Caco-2 (cell line): ENCODE measurements at regions not wholly inside any gene's neighbourhood (a gene's known extent, or its start where the extent isn't known, plus 50 kb on each side); places are given as distances from the start of the nearest gene placed in this dataset.

Source experiments
- BruUV-seq: library from RNA; stranded (reverse); fragments of 400-500 nt; replicated peaks from 2 replicates; lab custom pipeline; 2021; lab: Mats Ljungman, UMichigan
- CTCF ChIA-PET: fragments of 300-600 bp; sonication (Branson Sonifier 250); formaldehyde crosslinking; loops from one replicate; lab custom pipeline; 2022; ENCODE audit warnings: antibody characterized with exemption; lab: Charles Lee
- POLR2A ChIA-PET: fragments of 300-600 bp; sonication (Branson Sonifier 250); formaldehyde crosslinking; loops from one replicate; lab custom pipeline; 2022; ENCODE audit warnings: antibody characterized with exemption; lab: Charles Lee
- DNase-seq, 2 experiments: peaks; one replicate each; pipeline versions ENCODE4 v3.0.0 to v3.0.0-alpha.2; 2020 to 2022
- H3K27me3 ChIP-seq: replicated peaks from 2 replicates; pipeline ENCODE4 v1.6.0; 2011; ENCODE audit warnings: low read length; ENCODE audit not compliant: control insufficient read depth, insufficient read depth
- H3K36me3 ChIP-seq: 2 replicates; pipeline ENCODE4 v1.5.1; 2011; ENCODE audit warnings: low read length; ENCODE audit not compliant: control insufficient read depth, insufficient read depth
- H3K4me1 ChIP-seq: fragments of 250-450 bp; sonication (Bioruptor Pico); 2 replicates; pipeline ENCODE4 v1.5.1; 2020; ENCODE audit warnings: mild to moderate bottlenecking
- H3K4me3 ChIP-seq: 2 replicates; pipeline ENCODE4 v1.5.1; 2011; ENCODE audit warnings: low read depth, mild to moderate bottlenecking, control low read depth, low read length
- H3K9me3 ChIP-seq: fragments of 250-450 bp; sonication (Bioruptor Pico); 2 replicates; pipeline ENCODE4 v1.5.1; 2020; ENCODE audit warnings: mild to moderate bottlenecking, moderate library complexity
- H3K27ac Mint-ChIP-seq: one replicate; pipeline ENCODE4 v1.8.0; 2022; ENCODE audit warnings: mixed read lengths; ENCODE audit not compliant: unreplicated experiment
- H3K27me3 Mint-ChIP-seq: one replicate; pipeline ENCODE4 v1.8.0; 2022; ENCODE audit warnings: mixed read lengths; ENCODE audit not compliant: insufficient read depth, unreplicated experiment
- H3K36me3 Mint-ChIP-seq: one replicate; pipeline ENCODE4 v1.8.0; 2022; ENCODE audit warnings: mild to moderate bottlenecking, mixed read lengths; ENCODE audit not compliant: insufficient read depth, unreplicated experiment
- H3K4me1 Mint-ChIP-seq: one replicate; pipeline ENCODE4 v1.8.0; 2022; ENCODE audit warnings: low read depth, mixed read lengths; ENCODE audit not compliant: unreplicated experiment
- H3K4me3 Mint-ChIP-seq: one replicate; pipeline ENCODE4 v1.8.0; 2022; ENCODE audit warnings: mild to moderate bottlenecking, moderate library complexity, mixed read lengths; ENCODE audit not compliant: unreplicated experiment
- H3K9me3 Mint-ChIP-seq: one replicate; pipeline ENCODE4 v1.8.0; 2022; ENCODE audit warnings: mixed read lengths; ENCODE audit not compliant: unreplicated experiment
- intact Hi-C: fragments of 100-400 bp; cut with micrococcal nuclease; formaldehyde crosslinking; loops from one replicate; pipeline ENCODE4 v1.10.0; 2022; ENCODE audit not compliant: unreplicated experiment
- TF ChIP-seq, protein P1 (sequence below), 2 experiments: fragments of 200-600 bp in 1 of 2; IDR thresholded peaks; 1 replicate in 1 of 2; 2 replicates in 1 of 2; pipeline versions ENCODE4 v1.5.1 to v1.8.0; 2011 to 2022; ENCODE audit warnings: antibody characterized with exemption in 1 of 2, control low read depth in 1 of 2, inconsistent platforms in 1 of 2, low read depth in 1 of 2, low read length in 1 of 2, mild to moderate bottlenecking in 1 of 2, moderate library complexity in 1 of 2; ENCODE audit not compliant: insufficient read depth in 1 of 2, severe bottlenecking in 1 of 2, unreplicated experiment in 1 of 2

DNA sequence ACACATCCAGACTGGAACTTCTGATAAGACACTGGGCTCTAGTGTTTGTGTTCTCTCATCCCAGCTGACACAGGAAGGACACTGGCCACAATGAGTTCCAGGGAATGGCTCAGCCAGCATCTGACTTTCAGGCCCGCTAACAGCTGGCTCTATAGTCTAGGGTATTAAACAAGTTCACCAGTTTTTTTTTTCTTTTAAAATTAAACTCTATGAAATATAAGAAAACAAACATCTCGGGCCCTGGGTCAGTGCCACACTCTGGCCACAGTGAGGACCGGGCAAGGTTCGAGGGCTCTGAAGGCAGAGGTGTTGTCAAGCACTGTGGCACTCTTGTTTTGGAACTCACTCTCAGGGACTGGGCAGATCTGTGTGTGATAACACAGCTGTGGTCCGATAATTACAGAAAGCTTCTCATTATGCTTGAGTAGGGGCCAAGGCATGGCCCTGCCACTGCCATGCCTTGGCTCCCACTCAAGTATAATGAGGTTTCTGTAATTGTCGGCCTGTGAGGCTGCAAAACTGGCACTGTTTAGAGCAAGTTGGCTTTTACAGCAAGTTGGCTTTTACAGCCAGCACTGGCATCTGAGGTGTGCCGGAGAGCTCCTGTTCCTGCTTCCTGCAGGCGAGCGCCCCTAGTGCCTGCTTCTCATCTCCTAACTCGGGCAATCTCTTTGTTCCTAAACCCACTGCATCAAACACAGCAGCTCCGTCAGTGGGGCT lies 62.8 kb downstream of the PPP1R2C start:
- no peaks in the 10 kb centered on the region for H3K27me3 ChIP-seq
- H3K36me3 ChIP-seq, result no peaks in the 10 kb centered on the region
- ChIA-PET POLR2A (no interaction called here), CTCF (no interaction called here)
- TF ChIP-seq, protein P1, sequence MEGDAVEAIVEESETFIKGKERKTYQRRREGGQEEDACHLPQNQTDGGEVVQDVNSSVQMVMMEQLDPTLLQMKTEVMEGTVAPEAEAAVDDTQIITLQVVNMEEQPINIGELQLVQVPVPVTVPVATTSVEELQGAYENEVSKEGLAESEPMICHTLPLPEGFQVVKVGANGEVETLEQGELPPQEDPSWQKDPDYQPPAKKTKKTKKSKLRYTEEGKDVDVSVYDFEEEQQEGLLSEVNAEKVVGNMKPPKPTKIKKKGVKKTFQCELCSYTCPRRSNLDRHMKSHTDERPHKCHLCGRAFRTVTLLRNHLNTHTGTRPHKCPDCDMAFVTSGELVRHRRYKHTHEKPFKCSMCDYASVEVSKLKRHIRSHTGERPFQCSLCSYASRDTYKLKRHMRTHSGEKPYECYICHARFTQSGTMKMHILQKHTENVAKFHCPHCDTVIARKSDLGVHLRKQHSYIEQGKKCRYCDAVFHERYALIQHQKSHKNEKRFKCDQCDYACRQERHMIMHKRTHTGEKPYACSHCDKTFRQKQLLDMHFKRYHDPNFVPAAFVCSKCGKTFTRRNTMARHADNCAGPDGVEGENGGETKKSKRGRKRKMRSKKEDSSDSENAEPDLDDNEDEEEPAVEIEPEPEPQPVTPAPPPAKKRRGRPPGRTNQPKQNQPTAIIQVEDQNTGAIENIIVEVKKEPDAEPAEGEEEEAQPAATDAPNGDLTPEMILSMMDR (IDR thresholded peaks at IDR 0.05; ENCODE audit: insufficient read depth in 1 of 2, low read depth in 1 of 2, low read length in 1 of 2, severe bottlenecking in 1 of 2, unreplicated experiment in 1 of 2), result no peak
- Mint-ChIP-seq H3K9me3 (no peaks in the 10 kb centered on the region), H3K4me3 (no peak overlapping the region), H3K27me3 (no peaks in the 10 kb centered on the region), H3K4me1 (no peaks in the 10 kb centered on the region), H3K27ac (no peak overlapping the region), H3K36me3 (no peaks in the 10 kb centered on the region)
- no peak overlapping the region for H3K4me3 ChIP-seq
- H3K9me3 ChIP-seq, result no peaks in the 10 kb centered on the region
- no peaks in the 10 kb centered on the region for H3K4me1 ChIP-seq
- BruUV-seq, result no TSS peak
- intact Hi-C loops, result no loop called here
- DNase-seq, result no peak

DNA sequence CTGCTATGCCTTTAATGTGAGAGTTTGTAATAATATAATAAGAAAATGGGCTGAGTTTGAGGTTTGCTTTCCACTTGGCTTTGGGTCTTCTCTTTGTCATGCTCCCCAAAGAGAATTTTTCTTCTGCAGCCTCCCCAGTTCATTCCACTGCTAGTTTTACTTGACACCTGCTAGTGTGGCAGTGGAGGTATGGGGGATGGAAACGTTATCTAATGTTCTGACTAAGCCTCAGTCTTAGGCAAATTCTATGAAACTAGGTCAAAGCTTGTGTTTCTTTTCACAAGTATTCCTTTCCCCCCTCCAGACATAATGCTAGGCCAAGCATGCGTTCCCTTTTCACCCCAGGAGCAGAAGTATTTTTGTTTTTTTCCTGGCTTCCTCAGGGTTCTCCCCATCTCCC lies 67.5 kb downstream of the PPP1R2C start:
- H3K27me3 Mint-ChIP-seq, result no peaks in the 10 kb centered on the region
- intact Hi-C loops, result no loop called here
- H3K4me3 Mint-ChIP-seq, result no peak overlapping the region
- ChIA-PET CTCF (no interaction called here), POLR2A (no interaction called here)
- BruUV-seq, result no TSS peak
- H3K36me3 Mint-ChIP-seq, result no peaks in the 10 kb centered on the region
- TF ChIP-seq, protein P1 (IDR thresholded peaks at IDR 0.05; ENCODE audit: insufficient read depth in 1 of 2, low read depth in 1 of 2, low read length in 1 of 2, severe bottlenecking in 1 of 2, unreplicated experiment in 1 of 2), result no peak
- no peaks in the 10 kb centered on the region for H3K36me3 ChIP-seq
- no peaks in the 10 kb centered on the region for H3K27me3 ChIP-seq
- no peak overlapping the region for H3K4me3 ChIP-seq
- no peaks in the 10 kb centered on the region for H3K9me3 ChIP-seq
- no peak for DNase-seq
- no peaks in the 10 kb centered on the region for H3K9me3 Mint-ChIP-seq
- H3K4me1 Mint-ChIP-seq, result no peaks in the 10 kb centered on the region
- no peaks in the 10 kb centered on the region for H3K4me1 ChIP-seq
- no peak overlapping the region for H3K27ac Mint-ChIP-seq

DNA sequence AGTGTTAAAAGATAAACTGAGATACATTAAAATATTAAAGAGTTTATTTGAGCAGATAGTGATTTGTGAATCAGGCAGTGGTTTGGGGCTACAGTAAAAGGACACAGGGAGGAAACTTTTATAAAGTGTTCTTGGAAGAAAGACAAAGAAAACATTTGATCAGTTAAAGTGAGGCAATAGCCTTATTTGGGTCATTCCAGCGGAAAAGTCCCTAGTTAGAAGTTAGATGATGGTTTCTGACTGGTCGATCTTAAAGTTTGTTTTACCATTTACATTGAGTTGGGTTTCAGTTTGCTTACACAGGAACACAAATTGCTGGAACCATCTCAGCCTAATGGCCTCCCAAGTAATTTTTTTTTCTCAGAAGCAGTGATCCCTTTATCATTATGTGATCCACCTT lies 69.7 kb downstream of the PPP1R2C start:
- H3K9me3 ChIP-seq, result no peaks in the 10 kb centered on the region
- H3K4me1 ChIP-seq, result no peaks in the 10 kb centered on the region
- H3K4me1 Mint-ChIP-seq, result no peaks in the 10 kb centered on the region
- no peaks in the 10 kb centered on the region for H3K36me3 Mint-ChIP-seq
- ChIA-PET POLR2A (no interaction called here), CTCF (no interaction called here)
- no peaks in the 10 kb centered on the region for H3K36me3 ChIP-seq
- H3K27me3 ChIP-seq, result no peaks in the 10 kb centered on the region
- H3K4me3 Mint-ChIP-seq, result no peak overlapping the region
- BruUV-seq, result no TSS peak
- H3K9me3 Mint-ChIP-seq, result no peaks in the 10 kb centered on the region
- no peak overlapping the region for H3K4me3 ChIP-seq
- no peaks in the 10 kb centered on the region for H3K27me3 Mint-ChIP-seq
- TF ChIP-seq, protein P1 (IDR thresholded peaks at IDR 0.05; ENCODE audit: insufficient read depth in 1 of 2, low read depth in 1 of 2, low read length in 1 of 2, severe bottlenecking in 1 of 2, unreplicated experiment in 1 of 2), result no peak
- H3K27ac Mint-ChIP-seq, result no peak overlapping the region
- intact Hi-C loops, result no loop called here
- no peak for DNase-seq
